ENCODE measurements at regions not wholly inside any gene's neighbourhood (a gene's known extent, or its start where the extent isn't known, plus 50 kb on each side); places are given as distances from the start of the nearest gene placed in this dataset.

- H3K27ac ChIP-seq (ENCODE audit: low read length in 2 of 2): no peak overlapping the region
- H3K79me2 ChIP-seq (ENCODE audit: control insufficient read depth, insufficient read depth, low read length): no peaks in the 10 kb centered on the region
- ChIA-PET POLR2A (no interaction called here), CTCF (no interaction called here)
- no peak for DNase-seq
- H3K27me3 Mint-ChIP-seq: no peaks in the 10 kb centered on the region
- H3K9ac ChIP-seq (ENCODE audit: low read length): no peak overlapping the region
- no peaks in the 10 kb centered on the region for H3K4me1 ChIP-seq (ENCODE audit: control insufficient read depth in 2 of 2, insufficient read depth in 2 of 2, low read length in 2 of 2)
- H2AFZ ChIP-seq (ENCODE audit: insufficient read depth, low read depth, low read length, poor library complexity, severe bottlenecking): no peak overlapping the region
- no peaks in the 10 kb centered on the region for H3K4me1 Mint-ChIP-seq
- H3K9me3 ChIP-seq (ENCODE audit: control extremely low read depth in 1 of 3, control insufficient read depth in 2 of 3, insufficient read depth in 1 of 3, low read length in 2 of 3): peaks cover 0 to 1% (median 0%) of the 10 kb centered on the region in 3 donors
- H3K9me3 Mint-ChIP-seq (ENCODE audit: insufficient read depth): peaks cover 3% of the 10 kb centered on the region
- WGBS (ENCODE audit: insufficient coverage): no CpG with 5 or more reads among the region's 1 CpG
- no peaks in the 10 kb centered on the region for H3K36me3 ChIP-seq (replicated peaks in 1 of 2; ENCODE audit: control extremely low read depth in 1 of 2, control insufficient read depth in 1 of 2, extremely low read depth in 1 of 2, insufficient read depth in 2 of 2, low read length in 1 of 2)
- no peak for TF ChIP-seq EZH2 (IDR thresholded peaks at IDR 0.05; ENCODE audit: borderline replicate concordance, insufficient read depth, low read depth, low read length, poor library complexity, severe bottlenecking)
- no peak for TF ChIP-seq CTCF (IDR thresholded peaks at IDR 0.05)
- H3K27me3 ChIP-seq (replicated peaks in 1 of 4; ENCODE audit: control extremely low read depth in 1 of 4, control insufficient read depth in 3 of 4, insufficient read depth in 4 of 4, low read length in 3 of 4): no peaks in the 10 kb centered on the region
- no peak overlapping the region for H3K27ac Mint-ChIP-seq
- ATAC-seq (ENCODE audit: low read depth): no peak
- no peak overlapping the region for H3K4me3 ChIP-seq (ENCODE audit: control extremely low read depth in 1 of 5, extremely low read depth in 1 of 5, insufficient read depth in 1 of 5, low read depth in 2 of 5, low read length in 4 of 5)
- H3K4me3 Mint-ChIP-seq: no peak overlapping the region
- H4K20me1 ChIP-seq (ENCODE audit: control insufficient read depth, insufficient read depth, low read length, poor library complexity, severe bottlenecking): no peaks in the 10 kb centered on the region
- no peak overlapping the region for H3K4me2 ChIP-seq (replicated peaks; ENCODE audit: low read depth, low read length, poor library complexity, severe bottlenecking)
- intact Hi-C loops (cut with micrococcal nuclease): no loop called here
Observed at GRCh38 chr21:23789864-23790263, 1817.4 kb downstream of the MRPL39 start.

GRCh38 chr21:23780326-23780725 lies 1827.0 kb downstream of the MRPL39 start:
- no peaks in the 10 kb centered on the region for H3K36me3 ChIP-seq (replicated peaks in 1 of 2; ENCODE audit: control extremely low read depth in 1 of 2, control insufficient read depth in 1 of 2, extremely low read depth in 1 of 2, insufficient read depth in 2 of 2, low read length in 1 of 2)

More at GRCh38 chr21:23780326-23780725, 1827.0 kb downstream of the MRPL39 start:
- POLR2A ChIA-PET: no interaction called here
- Histone ChIP-seq H3K79me2 (ENCODE audit: control insufficient read depth, insufficient read depth, low read length) (no peaks in the 10 kb centered on the region), H2AFZ (ENCODE audit: insufficient read depth, low read depth, low read length, poor library complexity, severe bottlenecking) (no peak overlapping the region), H3K4me3 (ENCODE audit: control extremely low read depth in 1 of 5, extremely low read depth in 1 of 5, insufficient read depth in 1 of 5, low read depth in 2 of 5, low read length in 4 of 5) (no peak overlapping the region), H3K4me2 (replicated peaks; ENCODE audit: low read depth, low read length, poor library complexity, severe bottlenecking) (no peak overlapping the region), H3K9me3 (ENCODE audit: control extremely low read depth in 1 of 3, control insufficient read depth in 2 of 3, insufficient read depth in 1 of 3, low read length in 2 of 3) (peaks cover 0 to 3% (median 0%) of the 10 kb centered on the region in 3 donors), H3K27me3 (replicated peaks in 1 of 4; ENCODE audit: control extremely low read depth in 1 of 4, control insufficient read depth in 3 of 4, insufficient read depth in 4 of 4, low read length in 3 of 4) (no peaks in the 10 kb centered on the region), H4K20me1 (ENCODE audit: control insufficient read depth, insufficient read depth, low read length, poor library complexity, severe bottlenecking) (no peaks in the 10 kb centered on the region), H3K9ac (ENCODE audit: low read length) (no peak overlapping the region), H3K27ac (ENCODE audit: low read length in 2 of 2) (no peak overlapping the region), H3K4me1 (ENCODE audit: control insufficient read depth in 2 of 2, insufficient read depth in 2 of 2, low read length in 2 of 2) (no peaks in the 10 kb centered on the region)
- no peaks in the 10 kb centered on the region for H3K9me3 Mint-ChIP-seq (ENCODE audit: insufficient read depth)
- no peak overlapping the region for H3K27ac Mint-ChIP-seq
- H3K4me1 Mint-ChIP-seq: no peaks in the 10 kb centered on the region
- intact Hi-C loops (cut with micrococcal nuclease): no loop called here
- no CpG with 5 or more reads among the region's 2 CpGs for WGBS (ENCODE audit: insufficient coverage)
- no peak for DNase-seq
- TF ChIP-seq EZH2 (IDR thresholded peaks at IDR 0.05; ENCODE audit: borderline replicate concordance, insufficient read depth, low read depth, low read length, poor library complexity, severe bottlenecking) (no peak), CTCF (IDR thresholded peaks at IDR 0.05) (no peak)
- CTCF ChIA-PET: no interaction called here
- H3K4me3 Mint-ChIP-seq: no peak overlapping the region
- ATAC-seq (ENCODE audit: low read depth): no peak
- no peaks in the 10 kb centered on the region for H3K27me3 Mint-ChIP-seq

Measured in B cell (primary cell).